Activated CD4-positive, alpha-beta T cell treated with anti-CD3 and anti-CD28 coated beads for 4 hours (primary cell): ENCODE measurements at regions not wholly inside any gene's neighbourhood (a gene's known extent, or its start where the extent isn't known, plus 50 kb on each side); places are given as distances from the start of the nearest gene placed in this dataset.
"Not testable (repeated sequence)": the region's sequence is repeated elsewhere in the genome, so short reads cannot be mapped to it uniquely, and the experiment has no call there.

Experiments used
- DNase-seq, 2 donors: peaks; one replicate each; pipeline ENCODE4 v3.0.0-alpha.2; 2020

DNA sequence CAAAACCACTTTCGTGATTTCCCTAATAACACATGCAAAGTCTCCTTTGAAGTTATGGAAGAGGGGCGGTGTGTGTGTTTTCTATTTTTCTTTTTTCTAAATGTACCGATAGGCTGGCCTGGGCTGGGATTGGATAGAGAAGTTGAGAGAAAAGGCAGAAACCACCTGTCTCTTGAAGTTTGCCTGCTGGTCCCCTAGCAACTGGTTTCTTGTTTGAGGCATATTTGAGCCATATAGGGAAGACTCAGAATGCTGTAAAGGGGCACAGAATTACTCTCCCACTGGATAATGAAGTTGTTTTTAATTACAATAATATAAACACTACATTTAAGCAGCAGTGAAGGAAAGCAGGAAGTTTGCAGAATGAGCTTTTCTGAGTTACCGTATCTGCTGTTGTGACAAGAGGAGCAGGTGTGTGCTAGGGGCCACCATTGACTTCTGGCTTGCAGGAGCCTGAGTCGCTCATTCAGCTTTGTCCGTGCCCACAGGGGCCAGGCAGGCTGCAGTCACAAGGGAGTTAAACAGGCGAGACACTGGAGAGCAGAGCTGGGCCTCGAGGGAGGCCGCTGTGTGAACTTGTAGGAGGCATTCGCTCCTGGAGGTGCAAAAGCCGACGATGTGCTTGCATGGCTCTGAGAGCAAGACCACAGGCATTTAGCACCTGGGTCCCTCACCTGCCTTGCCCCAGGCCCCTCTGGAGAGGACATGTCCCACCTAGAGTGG lies 173.8 kb upstream of the RGS6 start:
- no peak for DNase-seq

DNA sequence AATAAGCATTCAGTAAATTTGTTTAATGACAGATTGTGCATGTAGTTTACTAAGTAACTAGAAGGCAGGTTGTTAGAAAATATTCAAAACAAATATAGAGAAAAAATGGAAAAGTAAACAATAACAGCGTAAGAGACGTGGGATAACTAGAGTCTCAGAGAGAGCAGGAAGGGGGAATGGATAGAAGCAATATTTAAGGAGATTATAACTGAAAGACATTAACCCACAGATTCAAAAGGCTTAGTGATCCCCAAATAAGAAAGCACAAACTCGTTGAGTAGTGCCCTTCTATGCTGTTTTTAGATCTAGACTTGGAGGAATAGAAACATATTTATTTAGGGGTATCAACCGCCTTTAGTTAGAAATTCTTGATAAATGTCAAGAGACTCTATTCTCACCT lies 169.7 kb upstream of the RGS6 start:
- no peak for DNase-seq

GRCh38 chr14:71764701-71765382 lies 167.4 kb upstream of the RGS6 start:
- DNase-seq = no peak

GRCh38 chr14:71765505-71765904 lies 166.7 kb upstream of the RGS6 start:
- DNase-seq = no peak

DNA sequence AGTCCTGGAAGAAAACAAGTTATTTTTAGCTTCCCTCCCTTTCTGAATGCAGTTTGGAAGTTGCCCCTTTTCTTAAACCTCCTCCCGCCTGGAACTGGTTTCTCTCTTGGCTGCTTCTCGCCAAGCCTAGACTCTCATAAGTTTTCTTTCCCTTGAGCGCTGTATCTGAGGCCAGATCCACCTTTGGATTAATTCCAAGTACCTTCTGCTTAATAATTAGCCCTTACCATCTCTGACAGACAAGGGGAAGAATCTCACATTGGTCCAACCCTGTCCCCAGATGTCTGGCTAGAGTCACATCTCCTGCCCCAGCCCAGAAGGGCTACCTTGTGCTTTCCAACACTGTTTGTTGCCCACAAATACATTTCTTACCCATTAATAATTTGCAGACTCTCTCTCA lies 161.8 kb upstream of the RGS6 start:
- no peak for DNase-seq

DNA sequence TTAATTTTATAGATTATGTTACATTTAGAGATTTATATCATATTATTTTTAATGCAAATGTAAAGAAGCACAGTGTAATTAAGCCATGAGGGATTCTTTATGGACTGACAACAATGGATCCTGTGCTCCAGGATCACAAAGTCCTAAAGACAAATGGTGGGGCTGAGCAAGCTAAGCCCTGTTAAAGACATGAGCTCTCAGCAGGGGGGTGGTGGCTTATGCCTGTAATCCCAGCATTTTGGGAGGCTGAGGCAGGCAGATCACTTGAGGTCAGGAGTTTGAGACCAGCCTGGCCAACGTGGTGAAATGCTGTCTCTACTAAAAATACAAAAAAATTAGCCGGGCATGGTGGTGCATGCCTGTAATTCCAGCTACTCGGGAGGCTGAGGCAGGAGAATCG lies 160.8 kb upstream of the RGS6 start:
- not testable (repeated sequence) for DNase-seq

- not testable (repeated sequence) for DNase-seq
Measured at GRCh38 chr14:71771996-71772395, 160.2 kb upstream of the RGS6 start.

GRCh38 chr14:71773898-71774481 lies 158.2 kb upstream of the RGS6 start:
- DNase-seq = no peak

- no peak for DNase-seq
Measured at GRCh38 chr14:71776471-71777360, 155.5 kb upstream of the RGS6 start.

DNA sequence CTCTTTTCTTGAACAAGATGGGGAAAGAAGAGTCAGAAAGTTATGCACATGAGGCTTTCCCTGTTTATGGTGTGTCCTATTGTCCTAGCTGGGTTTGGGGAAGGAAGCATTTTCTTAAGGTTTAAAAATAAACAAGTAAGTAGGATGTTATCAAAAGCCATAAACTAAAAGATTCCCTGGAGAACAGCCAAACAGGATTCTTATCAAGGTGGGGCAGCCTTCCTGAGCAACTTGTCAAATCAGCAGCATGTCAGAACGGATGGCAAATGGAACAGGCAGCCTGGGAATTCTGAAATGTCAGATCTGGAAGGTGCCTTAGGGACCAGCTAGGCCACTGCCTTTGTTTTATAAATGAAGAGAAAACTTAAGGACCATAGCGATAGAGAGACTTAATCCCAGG lies 152.2 kb upstream of the RGS6 start:
- no peak for DNase-seq

GRCh38 chr14:71780822-71781221 lies 151.4 kb upstream of the RGS6 start:
- DNase-seq = no peak

DNA sequence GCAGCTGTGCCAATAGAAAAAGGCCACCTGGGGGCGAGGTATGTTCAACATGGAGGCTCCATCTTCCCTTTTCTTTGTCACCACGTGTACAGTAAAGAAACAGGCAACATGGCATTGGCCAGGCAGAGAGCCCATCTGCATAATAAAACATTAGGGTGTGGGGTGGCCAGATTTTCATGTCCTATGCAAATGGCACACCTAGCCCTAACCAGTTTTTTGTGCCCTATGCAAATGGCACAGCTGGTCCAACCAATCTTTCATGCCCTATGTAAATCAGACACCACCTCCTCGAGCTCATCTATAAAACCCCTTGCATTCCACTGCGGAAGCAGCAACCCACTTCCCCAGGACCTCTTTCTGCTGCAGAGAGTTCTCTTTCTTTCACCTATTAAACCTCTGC lies 149.1 kb upstream of the RGS6 start:
- DNase-seq = no peak

- DNase-seq = no peak
Measured at GRCh38 chr14:71783786-71784185, 148.4 kb upstream of the RGS6 start.

- no peak for DNase-seq
Measured at GRCh38 chr14:71789005-71789404, 143.2 kb upstream of the RGS6 start.

- no peak for DNase-seq
Measured at GRCh38 chr14:71799841-71800240, 132.4 kb upstream of the RGS6 start.

DNA sequence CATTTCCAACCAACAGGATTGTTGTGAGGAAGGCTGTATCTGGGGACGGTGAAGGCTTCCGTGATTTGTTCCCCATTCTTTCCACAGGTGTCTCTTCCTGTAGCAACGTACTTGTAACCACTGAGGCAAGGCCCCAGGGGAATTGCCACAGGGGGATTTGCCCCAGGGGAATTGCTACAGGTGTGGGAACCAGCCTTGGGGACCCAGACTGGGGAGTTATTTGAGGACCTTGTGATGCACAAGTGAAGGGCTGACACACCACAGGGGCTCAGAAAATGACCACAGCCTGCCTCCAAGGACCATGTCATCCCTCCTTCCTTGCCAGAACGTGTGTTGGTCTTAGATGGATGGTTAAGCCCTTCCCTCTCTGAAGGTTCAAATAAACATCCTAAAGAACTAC lies 131.4 kb upstream of the RGS6 start:
- DNase-seq = no peak

DNA sequence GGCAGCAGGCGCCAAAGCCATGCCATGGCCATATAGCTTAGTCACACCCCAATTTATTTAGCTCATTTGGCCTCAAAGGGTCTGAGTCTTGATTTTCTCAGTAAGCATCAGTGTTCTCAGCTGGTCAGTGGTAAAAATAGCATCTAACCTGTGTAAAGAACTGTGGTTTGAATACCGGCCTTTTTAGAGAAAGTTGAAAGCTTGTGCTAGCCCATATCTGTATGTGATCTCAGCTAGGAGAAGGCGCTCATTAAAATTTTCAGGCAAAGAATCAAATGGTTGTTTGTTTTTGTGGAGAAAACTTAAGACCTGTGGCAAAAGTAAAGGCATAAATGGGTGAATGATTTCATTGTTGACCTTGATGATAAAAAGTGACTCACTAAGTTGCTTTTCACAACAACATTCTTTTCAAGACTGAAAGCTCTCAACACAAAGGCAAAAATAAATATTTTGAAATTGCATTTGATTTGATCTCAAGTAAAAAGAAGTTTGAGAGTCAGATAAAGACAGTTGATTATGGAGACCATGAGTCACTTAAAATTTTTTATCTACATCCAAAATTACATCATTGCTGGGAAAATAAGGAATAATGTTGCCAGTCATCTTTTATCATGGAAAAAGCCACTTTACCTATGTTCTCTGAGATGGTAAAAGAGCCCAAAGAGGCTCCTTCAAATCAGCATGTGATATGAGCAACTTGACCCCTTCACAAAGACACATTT lies 128.5 kb upstream of the RGS6 start:
- no peak for DNase-seq

DNA sequence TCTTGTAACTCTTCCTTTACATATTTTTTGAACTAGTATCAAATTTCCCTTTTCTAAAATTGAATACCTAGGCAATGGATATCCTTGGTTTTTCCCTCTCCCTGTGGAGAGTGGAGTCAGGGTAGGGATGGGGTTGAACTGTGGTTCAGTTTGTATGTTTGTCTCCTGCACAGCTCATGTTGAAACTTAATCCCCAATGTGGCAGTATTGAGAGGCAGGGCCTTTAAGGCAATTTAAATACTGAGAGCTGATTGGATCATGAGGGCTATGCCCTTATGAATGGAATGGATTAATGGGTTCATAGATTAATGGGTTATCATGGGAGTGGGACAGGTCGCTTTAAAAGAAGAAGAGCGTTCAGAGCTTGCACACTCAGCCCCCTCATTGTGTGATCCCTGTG lies 127.2 kb upstream of the RGS6 start:
- no peak for DNase-seq

DNA sequence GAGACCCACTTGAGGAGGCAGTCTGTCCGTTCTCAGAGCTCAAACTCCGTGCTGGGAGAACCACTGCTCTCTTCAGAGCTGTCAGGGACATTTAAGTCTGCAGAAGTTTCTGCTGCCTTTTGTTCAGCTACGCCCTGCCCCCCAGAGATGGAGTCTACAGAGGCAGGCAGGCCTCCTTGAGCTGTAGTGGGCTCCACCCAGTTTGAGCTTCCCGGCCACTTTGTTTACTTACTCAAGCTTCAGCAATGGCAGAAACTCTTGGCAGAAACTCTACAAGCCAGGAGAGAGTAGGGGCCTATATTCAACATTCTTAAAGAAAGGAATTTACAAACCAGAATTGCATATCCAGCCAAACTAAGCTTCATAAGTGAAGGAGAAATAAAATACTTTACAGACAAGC lies 125.2 kb upstream of the RGS6 start:
- not testable (repeated sequence) for DNase-seq

DNA sequence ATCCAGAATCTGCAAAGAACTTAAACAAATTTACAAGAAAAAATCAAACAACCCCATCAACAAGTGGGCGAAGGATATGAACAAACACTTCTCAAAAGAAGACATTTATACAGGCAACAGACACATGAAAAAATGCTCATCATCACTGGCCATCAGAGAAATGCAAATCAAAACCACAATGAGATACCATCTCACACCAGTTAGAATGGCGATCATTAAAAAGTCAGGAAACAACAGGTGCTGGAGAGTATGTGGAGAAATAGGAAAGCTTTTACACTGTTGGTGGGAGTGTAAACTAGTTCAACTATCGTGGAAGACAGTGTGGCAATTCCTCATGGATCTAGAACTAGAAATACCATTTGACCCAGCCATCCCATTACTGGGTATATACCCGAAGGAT lies 121.4 kb upstream of the RGS6 start:
- DNase-seq = not testable (repeated sequence)

DNA sequence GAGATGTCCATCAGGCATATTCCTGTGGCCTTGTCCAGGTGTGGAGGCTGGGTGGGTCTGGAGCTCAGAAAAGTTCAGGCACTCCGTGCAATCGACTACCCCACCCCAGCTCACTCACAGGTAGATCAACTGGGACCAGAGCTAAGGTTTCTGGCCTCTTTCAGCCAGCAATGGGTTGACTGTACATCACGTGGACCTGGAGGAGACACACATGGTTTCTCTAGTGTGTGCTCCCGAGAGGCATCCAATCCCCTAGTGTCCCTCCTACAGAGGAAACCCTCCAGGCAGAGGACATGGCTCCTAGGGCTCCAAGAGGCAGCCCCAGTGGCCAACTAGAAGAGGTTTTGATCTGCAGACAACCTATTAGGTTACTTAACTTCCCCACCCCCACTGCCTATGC lies 119.5 kb upstream of the RGS6 start:
- no peak for DNase-seq

DNA sequence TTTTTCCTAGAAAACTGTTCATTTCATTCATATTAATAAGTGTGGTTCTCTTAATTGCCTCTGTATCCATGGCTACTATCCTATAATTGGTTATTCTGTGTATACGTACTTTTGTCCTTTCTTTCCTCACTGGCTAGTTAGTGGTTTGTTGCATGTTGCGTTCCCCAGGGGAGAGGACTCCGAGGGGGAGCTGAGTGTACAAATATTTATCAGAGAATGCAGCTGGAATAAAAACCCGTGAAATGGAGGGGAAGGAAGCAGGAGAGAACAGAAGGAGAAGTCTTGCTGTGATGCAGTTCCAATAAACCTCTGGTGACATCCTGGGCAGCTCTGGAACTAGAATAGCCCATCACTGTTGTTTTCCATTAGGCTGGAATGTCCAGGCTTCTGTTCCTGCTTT lies 117.1 kb upstream of the RGS6 start:
- no peak for DNase-seq

DNA sequence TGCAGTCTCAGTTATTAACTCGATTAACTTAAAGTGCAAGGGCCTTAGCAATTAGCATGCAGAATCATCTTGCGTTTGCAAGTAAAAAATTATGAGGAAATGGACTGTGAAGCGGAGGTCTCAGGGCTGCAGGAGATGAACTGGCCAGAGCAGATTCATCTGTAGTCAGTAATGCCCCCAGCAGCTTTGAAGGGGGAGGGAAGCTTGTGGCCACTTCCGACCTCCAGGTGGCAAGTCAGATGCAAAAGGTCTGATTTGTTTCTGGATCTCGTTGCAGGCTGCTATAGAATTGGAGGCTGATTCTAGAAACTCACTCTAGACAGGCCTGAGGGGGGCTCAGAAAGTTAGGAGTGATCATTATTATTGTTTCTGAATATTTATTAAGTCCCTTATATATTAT lies 107.4 kb upstream of the RGS6 start:
- no peak for DNase-seq
